ENCODE measurements at regions not wholly inside any gene's neighbourhood (a gene's known extent, or its start where the extent isn't known, plus 50 kb on each side); places are given as distances from the start of the nearest gene placed in this dataset.

DNA sequence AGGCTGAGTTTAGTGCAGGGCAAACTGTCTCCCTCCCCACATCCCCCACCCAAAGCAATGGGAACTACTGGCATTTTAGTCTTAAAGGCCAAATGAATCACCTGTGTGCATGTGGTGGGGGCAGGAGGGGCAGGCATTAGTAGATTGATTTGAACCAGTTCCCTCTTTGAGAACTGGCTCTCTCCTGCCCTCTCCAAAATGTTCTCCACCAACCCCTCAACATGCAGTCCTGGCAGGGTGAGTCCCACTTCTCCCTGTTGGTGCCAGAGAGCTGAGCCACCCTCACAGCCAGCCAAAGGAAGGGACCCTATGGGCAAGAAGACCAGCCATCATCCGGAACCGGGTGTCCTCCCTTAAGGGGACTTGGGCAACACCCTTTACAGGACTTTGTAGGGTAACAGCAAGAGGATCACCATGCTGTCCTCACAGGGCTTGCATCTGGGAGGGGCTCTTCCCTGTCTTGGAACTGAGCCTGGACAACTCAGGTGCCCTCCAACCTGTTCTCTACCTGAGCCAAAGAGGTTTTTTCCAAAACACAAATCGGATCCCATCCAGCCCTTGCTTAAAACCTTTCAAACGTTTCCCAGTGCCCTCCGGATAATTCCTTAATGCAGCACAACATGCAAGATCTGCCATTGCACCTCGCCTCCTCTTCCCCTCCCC, 80.6 kb downstream of the MRPL14 start:
- Histone ChIP-seq H3K9me3 (ENCODE audit: control insufficient read depth, low read depth, low read length) (no peaks in the 10 kb centered on the region), H3K18ac (ENCODE audit: insufficient read length, low read depth, low read length) (no peak overlapping the region), H3K4me2 (ENCODE audit: insufficient read depth, insufficient read length, low read length) (no peak overlapping the region), H3K23me2 (ENCODE audit: insufficient read length, low read depth, low read length, poor library complexity, severe bottlenecking) (no peaks in the 10 kb centered on the region), H3K9ac (ENCODE audit: extremely low read depth, insufficient read length, low read length) (no peak overlapping the region), H4K8ac (replicated peaks; ENCODE audit: insufficient read length, low read depth, low read length) (no peak overlapping the region), H2BK15ac (ENCODE audit: low read depth, low read length) (no peak overlapping the region), H4K5ac (ENCODE audit: insufficient read length, low read depth, low read length) (no peak overlapping the region), H3K27me3 (ENCODE audit: insufficient read depth, low read length) (no peaks in the 10 kb centered on the region), H2BK5ac (ENCODE audit: insufficient read length, low read length) (no peak overlapping the region), H3K4me1 (ENCODE audit: insufficient read depth, low read length) (peaks cover 6% of the 10 kb centered on the region; the same call in 1 of the 2 replicates), H3K14ac (ENCODE audit: insufficient read depth, low read length) (no peak overlapping the region), H4K91ac (ENCODE audit: insufficient read length, low read depth, low read length) (no peak overlapping the region), H2BK20ac (ENCODE audit: low read depth, low read length, poor library complexity, severe bottlenecking) (no peak overlapping the region), H4K20me1 (ENCODE audit: control insufficient read depth, insufficient read depth, insufficient read length) (no peaks in the 10 kb centered on the region), H3K79me1 (ENCODE audit: insufficient read depth, low read depth, low read length, poor library complexity, severe bottlenecking) (no peaks in the 10 kb centered on the region), H3K4ac (ENCODE audit: low read depth, low read length) (no peak overlapping the region), H3K27ac (ENCODE audit: insufficient read length, low read depth, low read length) (no peak overlapping the region), H3K79me2 (ENCODE audit: insufficient read depth, low read length) (no peaks in the 10 kb centered on the region), H2BK12ac (ENCODE audit: insufficient read length, low read depth, low read length) (no peak overlapping the region), H3K56ac (ENCODE audit: insufficient read length, low read depth, low read length) (no peak overlapping the region), H2AFZ (ENCODE audit: low read length) (no peak overlapping the region), H2BK120ac (ENCODE audit: low read depth, low read length, poor library complexity, severe bottlenecking) (no peak overlapping the region), H3T11ph (ENCODE audit: low read length) (no peak overlapping the region), H3K23ac (ENCODE audit: insufficient read length, low read depth, low read length) (no peak overlapping the region), H2AK5ac (ENCODE audit: insufficient read length, low read length) (no peak overlapping the region)
- no CpG with 5 or more reads among the region's 6 CpGs for whole genome bisulfite sequencing (ENCODE audit: extremely low coverage, insufficient read length, low lambda C conversion rate)
- TF ChIP-seq CTCF (conservative IDR thresholded peaks at IDR 0.05), result no peak
- Mint-ChIP-seq H3K9me3 (no peaks in the 10 kb centered on the region), H3K4me3 (no peak overlapping the region), H3K27me3 (ENCODE audit: low read depth) (peaks cover 5% of the 10 kb centered on the region; the same call in 1 of the 2 replicates), H3K27ac (no peak overlapping the region), H3K36me3 (ENCODE audit: insufficient read depth in 1 of 3, low read depth in 3 of 3) (no peaks in the 10 kb centered on the region), H3K4me1 (peaks cover 18 to 20% of the 10 kb centered on the region in 2 experiments)
- DNase-seq, result no peak
